ENCODE measurements at regions not wholly inside any gene's neighbourhood (a gene's known extent, or its start where the extent isn't known, plus 50 kb on each side); places are given as distances from the start of the nearest gene placed in this dataset.

- no peak overlapping the region for H3K27ac Mint-ChIP-seq
- TF ChIP-seq EZH2 (IDR thresholded peaks at IDR 0.05; ENCODE audit: borderline replicate concordance, insufficient read depth, low read depth, low read length, poor library complexity, severe bottlenecking), result no peak
- TF ChIP-seq CTCF (IDR thresholded peaks at IDR 0.05), result no peak
- no peak for DNase-seq
- Histone ChIP-seq H4K20me1 (ENCODE audit: control insufficient read depth, insufficient read depth, low read length, poor library complexity, severe bottlenecking) (no peaks in the 10 kb centered on the region), H3K4me3 (ENCODE audit: control extremely low read depth in 1 of 5, extremely low read depth in 1 of 5, insufficient read depth in 1 of 5, low read depth in 2 of 5, low read length in 4 of 5) (no peak overlapping the region), H3K4me2 (replicated peaks; ENCODE audit: low read depth, low read length, poor library complexity, severe bottlenecking) (no peak overlapping the region), H3K9ac (ENCODE audit: low read length) (no peak overlapping the region), H3K9me3 (ENCODE audit: control extremely low read depth in 1 of 3, control insufficient read depth in 2 of 3, insufficient read depth in 1 of 3, low read length in 2 of 3) (peaks cover 0 to 3% (median under 1%) of the 10 kb centered on the region in 3 donors), H3K4me1 (ENCODE audit: control insufficient read depth in 2 of 2, insufficient read depth in 2 of 2, low read length in 2 of 2) (no peaks in the 10 kb centered on the region), H3K36me3 (replicated peaks in 1 of 2; ENCODE audit: control extremely low read depth in 1 of 2, control insufficient read depth in 1 of 2, extremely low read depth in 1 of 2, insufficient read depth in 2 of 2, low read length in 1 of 2) (peaks cover 0 to 2% of the 10 kb centered on the region in 2 experiments), H3K79me2 (ENCODE audit: control insufficient read depth, insufficient read depth, low read length) (no peaks in the 10 kb centered on the region), H3K27me3 (replicated peaks in 1 of 4; ENCODE audit: control extremely low read depth in 1 of 4, control insufficient read depth in 3 of 4, insufficient read depth in 4 of 4, low read length in 3 of 4) (no peaks in the 10 kb centered on the region), H3K27ac (ENCODE audit: low read length in 2 of 2) (no peak overlapping the region), H2AFZ (ENCODE audit: insufficient read depth, low read depth, low read length, poor library complexity, severe bottlenecking) (no peak overlapping the region)
- 77% methylated on average over 4 of the region's 6 CpGs for WGBS (ENCODE audit: insufficient coverage)
- no peaks in the 10 kb centered on the region for H3K27me3 Mint-ChIP-seq
- ATAC-seq (ENCODE audit: low read depth), result no peak
- CTCF ChIA-PET, result no interaction called here
- H3K9me3 Mint-ChIP-seq (ENCODE audit: insufficient read depth), result no peaks in the 10 kb centered on the region
- POLR2A ChIA-PET, result no interaction called here
- no peak overlapping the region for H3K4me3 Mint-ChIP-seq
- intact Hi-C loops (cut with micrococcal nuclease), result no loop called here
- H3K4me1 Mint-ChIP-seq, result no peaks in the 10 kb centered on the region
Observed at GRCh38 chr5:60333005-60333571, 366.9 kb downstream of the DEPDC1B start.

GRCh38 chr5:60332244-60333004 lies 367.5 kb downstream of the DEPDC1B start:
- no peak overlapping the region for H3K4me3 Mint-ChIP-seq
- no peak overlapping the region for H3K9ac ChIP-seq (ENCODE audit: low read length)
- peaks cover 0 to 3% (median 3%) of the 10 kb centered on the region in 3 donors for H3K9me3 ChIP-seq (ENCODE audit: control extremely low read depth in 1 of 3, control insufficient read depth in 2 of 3, insufficient read depth in 1 of 3, low read length in 2 of 3)
- peaks cover 0 to 2% of the 10 kb centered on the region in 2 experiments for H3K36me3 ChIP-seq (replicated peaks in 1 of 2; ENCODE audit: control extremely low read depth in 1 of 2, control insufficient read depth in 1 of 2, extremely low read depth in 1 of 2, insufficient read depth in 2 of 2, low read length in 1 of 2)
- no CpG with 5 or more reads among the region's 2 CpGs for WGBS (ENCODE audit: insufficient coverage)
- ChIA-PET POLR2A (no interaction called here), CTCF (no interaction called here)
- DNase-seq (no peak), ATAC-seq (ENCODE audit: low read depth) (no peak)
- H3K27me3 ChIP-seq (replicated peaks in 1 of 4; ENCODE audit: control extremely low read depth in 1 of 4, control insufficient read depth in 3 of 4, insufficient read depth in 4 of 4, low read length in 3 of 4), result no peaks in the 10 kb centered on the region
- no peaks in the 10 kb centered on the region for H3K27me3 Mint-ChIP-seq
- no peaks in the 10 kb centered on the region for H3K9me3 Mint-ChIP-seq (ENCODE audit: insufficient read depth)
- no peak overlapping the region for H3K27ac ChIP-seq (ENCODE audit: low read length in 2 of 2)
- H3K27ac Mint-ChIP-seq, result no peak overlapping the region
- no peak overlapping the region for H3K4me2 ChIP-seq (replicated peaks; ENCODE audit: low read depth, low read length, poor library complexity, severe bottlenecking)
- H3K4me1 ChIP-seq (ENCODE audit: control insufficient read depth in 2 of 2, insufficient read depth in 2 of 2, low read length in 2 of 2), result no peaks in the 10 kb centered on the region
- no peaks in the 10 kb centered on the region for H4K20me1 ChIP-seq (ENCODE audit: control insufficient read depth, insufficient read depth, low read length, poor library complexity, severe bottlenecking)
- TF ChIP-seq EZH2 (IDR thresholded peaks at IDR 0.05; ENCODE audit: borderline replicate concordance, insufficient read depth, low read depth, low read length, poor library complexity, severe bottlenecking) (no peak), CTCF (IDR thresholded peaks at IDR 0.05) (no peak)
- H2AFZ ChIP-seq (ENCODE audit: insufficient read depth, low read depth, low read length, poor library complexity, severe bottlenecking), result no peak overlapping the region
- H3K4me3 ChIP-seq (ENCODE audit: control extremely low read depth in 1 of 5, extremely low read depth in 1 of 5, insufficient read depth in 1 of 5, low read depth in 2 of 5, low read length in 4 of 5), result no peak overlapping the region
- no peaks in the 10 kb centered on the region for H3K4me1 Mint-ChIP-seq
- intact Hi-C loops (cut with micrococcal nuclease), result no loop called here
- no peaks in the 10 kb centered on the region for H3K79me2 ChIP-seq (ENCODE audit: control insufficient read depth, insufficient read depth, low read length)
